ENCODE measurements at regions not wholly inside any gene's neighbourhood (a gene's known extent, or its start where the extent isn't known, plus 50 kb on each side); places are given as distances from the start of the nearest gene placed in this dataset.

- Histone ChIP-seq H3K27me3 (ENCODE audit: control insufficient read depth, insufficient read depth, low read length) (no peaks in the 10 kb centered on the region), H3K9ac (ENCODE audit: low read length in 3 of 3) (no peak overlapping the region), H3K36me3 (ENCODE audit: control insufficient read depth in 2 of 3, insufficient read depth in 3 of 3, low read length in 3 of 3) (no peaks in the 10 kb centered on the region), H3K27ac (ENCODE audit: low read depth in 2 of 2, low read length in 2 of 2) (no peak overlapping the region), H3K4me1 (ENCODE audit: control insufficient read depth in 2 of 3, insufficient read depth in 2 of 3, low read depth in 1 of 3, low read length in 3 of 3) (no peaks in the 10 kb centered on the region), H3K9me3 (ENCODE audit: control insufficient read depth in 2 of 3, insufficient read depth in 1 of 3, low read length in 3 of 3) (no peaks in the 10 kb centered on the region), H3K4me3 (ENCODE audit: low read length in 3 of 3) (no peak overlapping the region)
- DNase-seq = no peak
- no peak for TF ChIP-seq CTCF (IDR thresholded peaks at IDR 0.05; ENCODE audit: borderline replicate concordance, extremely low read depth, insufficient read depth)
- intact Hi-C loops (cut with DNase I) = no loop called here
- no peak for FAIRE-seq
Observed at GRCh38 chr19:34825212-34825611, 52.2 kb upstream of the ZNF599 start.

DNA sequence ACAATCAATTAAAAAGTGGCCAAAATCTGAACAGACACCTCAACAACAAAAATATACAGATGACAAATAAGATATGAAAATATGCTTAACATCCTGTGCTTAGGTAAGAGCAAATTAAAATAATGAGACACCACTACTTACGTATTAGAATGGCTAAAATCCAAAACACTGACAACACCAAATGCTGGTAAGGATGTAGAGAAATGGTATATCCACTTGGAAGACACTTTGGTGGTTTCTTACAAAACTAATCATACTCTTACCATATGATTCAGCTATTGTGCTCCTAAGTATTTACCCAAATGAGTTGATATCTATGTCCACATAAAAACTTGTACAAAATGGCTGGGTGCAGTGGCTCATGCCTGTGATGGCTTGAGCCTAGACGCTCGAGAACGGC lies 51.7 kb upstream of the ZNF599 start:
- no peaks in the 10 kb centered on the region for H3K27me3 ChIP-seq (ENCODE audit: control insufficient read depth, insufficient read depth, low read length)
- no peak overlapping the region for H3K27ac ChIP-seq (ENCODE audit: low read depth in 2 of 2, low read length in 2 of 2)
- intact Hi-C loops (cut with DNase I) = no loop called here
- H3K9me3 ChIP-seq (ENCODE audit: control insufficient read depth in 2 of 3, insufficient read depth in 1 of 3, low read length in 3 of 3) = no peaks in the 10 kb centered on the region
- DNase-seq (no peak), FAIRE-seq (no peak)
- H3K4me1 ChIP-seq (ENCODE audit: control insufficient read depth in 2 of 3, insufficient read depth in 2 of 3, low read depth in 1 of 3, low read length in 3 of 3) = no peaks in the 10 kb centered on the region
- TF ChIP-seq CTCF (IDR thresholded peaks at IDR 0.05; ENCODE audit: borderline replicate concordance, extremely low read depth, insufficient read depth) = no peak
- no peak overlapping the region for H3K9ac ChIP-seq (ENCODE audit: low read length in 3 of 3)
- no peak overlapping the region for H3K4me3 ChIP-seq (ENCODE audit: low read length in 3 of 3)
- H3K36me3 ChIP-seq (ENCODE audit: control insufficient read depth in 2 of 3, insufficient read depth in 3 of 3, low read length in 3 of 3) = no peaks in the 10 kb centered on the region

Data from kidney (tissue), 13 donors.